Panc1 (cell line): ENCODE measurements at regions not wholly inside any gene's neighbourhood (a gene's known extent, or its start where the extent isn't known, plus 50 kb on each side); places are given as distances from the start of the nearest gene placed in this dataset.

ENCODE experiments used
- POLR2AphosphoS5 ChIP-seq: IDR thresholded peaks from 2 replicates; pipeline ENCODE4 v1.6.1; 2012; ENCODE audit warnings: mild to moderate bottlenecking, low read depth, low read length, moderate library complexity
- SIN3A ChIP-seq: IDR thresholded peaks from 2 replicates; pipeline ENCODE4 v1.6.1; 2012; ENCODE audit warnings: low read depth, mild to moderate bottlenecking, low read length, moderate library complexity, borderline replicate concordance; ENCODE audit not compliant: insufficient read depth
- TCF7L2 ChIP-seq: IDR thresholded peaks from 2 replicates; pipeline ENCODE4 v1.6.1; 2011; ENCODE audit warnings: mild to moderate bottlenecking, low read depth, low read length, inconsistent platforms
- TF ChIP-seq, protein P1 (sequence below): fragments of 450-650 bp; IDR thresholded peaks from 2 replicates; pipeline ENCODE4 v1.5.1; 2017; ENCODE audit warnings: mild to moderate bottlenecking
- TF ChIP-seq, protein P2 (sequence below), 2 experiments: IDR thresholded peaks; 2 replicates each; pipeline ENCODE4 v1.6.1; 2011 to 2012; ENCODE audit warnings: low read depth in 2 of 2, control low read depth in 1 of 2, low read length in 1 of 2, mild to moderate bottlenecking in 1 of 2, moderate library complexity in 1 of 2; ENCODE audit not compliant: insufficient read depth in 1 of 2

DNA sequence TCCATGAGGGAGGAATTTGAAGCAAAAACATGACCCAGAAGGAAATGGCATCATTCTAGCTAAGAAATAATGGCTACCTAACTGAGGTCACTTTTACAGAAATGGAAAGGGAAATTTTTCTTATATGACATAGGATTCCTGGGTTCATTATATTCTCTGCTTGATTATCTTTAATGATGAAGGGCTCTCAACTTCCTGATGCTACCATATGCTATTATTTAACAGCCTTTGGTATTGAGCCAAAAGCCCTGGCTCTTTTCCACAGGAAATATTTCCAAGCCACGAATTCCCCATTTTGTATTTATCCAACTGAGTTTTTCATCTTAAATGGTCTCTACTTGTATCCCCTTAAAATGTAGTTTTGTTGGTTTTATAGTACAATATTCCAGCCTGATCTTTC lies 63.2 kb upstream of the NPAS2 start:
- TF ChIP-seq, protein P1, sequence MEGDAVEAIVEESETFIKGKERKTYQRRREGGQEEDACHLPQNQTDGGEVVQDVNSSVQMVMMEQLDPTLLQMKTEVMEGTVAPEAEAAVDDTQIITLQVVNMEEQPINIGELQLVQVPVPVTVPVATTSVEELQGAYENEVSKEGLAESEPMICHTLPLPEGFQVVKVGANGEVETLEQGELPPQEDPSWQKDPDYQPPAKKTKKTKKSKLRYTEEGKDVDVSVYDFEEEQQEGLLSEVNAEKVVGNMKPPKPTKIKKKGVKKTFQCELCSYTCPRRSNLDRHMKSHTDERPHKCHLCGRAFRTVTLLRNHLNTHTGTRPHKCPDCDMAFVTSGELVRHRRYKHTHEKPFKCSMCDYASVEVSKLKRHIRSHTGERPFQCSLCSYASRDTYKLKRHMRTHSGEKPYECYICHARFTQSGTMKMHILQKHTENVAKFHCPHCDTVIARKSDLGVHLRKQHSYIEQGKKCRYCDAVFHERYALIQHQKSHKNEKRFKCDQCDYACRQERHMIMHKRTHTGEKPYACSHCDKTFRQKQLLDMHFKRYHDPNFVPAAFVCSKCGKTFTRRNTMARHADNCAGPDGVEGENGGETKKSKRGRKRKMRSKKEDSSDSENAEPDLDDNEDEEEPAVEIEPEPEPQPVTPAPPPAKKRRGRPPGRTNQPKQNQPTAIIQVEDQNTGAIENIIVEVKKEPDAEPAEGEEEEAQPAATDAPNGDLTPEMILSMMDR = no peak
- TF ChIP-seq, protein P2, sequence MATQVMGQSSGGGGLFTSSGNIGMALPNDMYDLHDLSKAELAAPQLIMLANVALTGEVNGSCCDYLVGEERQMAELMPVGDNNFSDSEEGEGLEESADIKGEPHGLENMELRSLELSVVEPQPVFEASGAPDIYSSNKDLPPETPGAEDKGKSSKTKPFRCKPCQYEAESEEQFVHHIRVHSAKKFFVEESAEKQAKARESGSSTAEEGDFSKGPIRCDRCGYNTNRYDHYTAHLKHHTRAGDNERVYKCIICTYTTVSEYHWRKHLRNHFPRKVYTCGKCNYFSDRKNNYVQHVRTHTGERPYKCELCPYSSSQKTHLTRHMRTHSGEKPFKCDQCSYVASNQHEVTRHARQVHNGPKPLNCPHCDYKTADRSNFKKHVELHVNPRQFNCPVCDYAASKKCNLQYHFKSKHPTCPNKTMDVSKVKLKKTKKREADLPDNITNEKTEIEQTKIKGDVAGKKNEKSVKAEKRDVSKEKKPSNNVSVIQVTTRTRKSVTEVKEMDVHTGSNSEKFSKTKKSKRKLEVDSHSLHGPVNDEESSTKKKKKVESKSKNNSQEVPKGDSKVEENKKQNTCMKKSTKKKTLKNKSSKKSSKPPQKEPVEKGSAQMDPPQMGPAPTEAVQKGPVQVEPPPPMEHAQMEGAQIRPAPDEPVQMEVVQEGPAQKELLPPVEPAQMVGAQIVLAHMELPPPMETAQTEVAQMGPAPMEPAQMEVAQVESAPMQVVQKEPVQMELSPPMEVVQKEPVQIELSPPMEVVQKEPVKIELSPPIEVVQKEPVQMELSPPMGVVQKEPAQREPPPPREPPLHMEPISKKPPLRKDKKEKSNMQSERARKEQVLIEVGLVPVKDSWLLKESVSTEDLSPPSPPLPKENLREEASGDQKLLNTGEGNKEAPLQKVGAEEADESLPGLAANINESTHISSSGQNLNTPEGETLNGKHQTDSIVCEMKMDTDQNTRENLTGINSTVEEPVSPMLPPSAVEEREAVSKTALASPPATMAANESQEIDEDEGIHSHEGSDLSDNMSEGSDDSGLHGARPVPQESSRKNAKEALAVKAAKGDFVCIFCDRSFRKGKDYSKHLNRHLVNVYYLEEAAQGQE (IDR thresholded peaks at IDR 0.05; ENCODE audit: insufficient read depth in 1 of 2, low read depth in 2 of 2, low read length in 1 of 2) = no peak
- TF ChIP-seq POLR2AphosphoS5 (no peak), SIN3A (no peak), TCF7L2 (no peak)
